ENCODE measurements at regions not wholly inside any gene's neighbourhood (a gene's known extent, or its start where the extent isn't known, plus 50 kb on each side); places are given as distances from the start of the nearest gene placed in this dataset.

DNA sequence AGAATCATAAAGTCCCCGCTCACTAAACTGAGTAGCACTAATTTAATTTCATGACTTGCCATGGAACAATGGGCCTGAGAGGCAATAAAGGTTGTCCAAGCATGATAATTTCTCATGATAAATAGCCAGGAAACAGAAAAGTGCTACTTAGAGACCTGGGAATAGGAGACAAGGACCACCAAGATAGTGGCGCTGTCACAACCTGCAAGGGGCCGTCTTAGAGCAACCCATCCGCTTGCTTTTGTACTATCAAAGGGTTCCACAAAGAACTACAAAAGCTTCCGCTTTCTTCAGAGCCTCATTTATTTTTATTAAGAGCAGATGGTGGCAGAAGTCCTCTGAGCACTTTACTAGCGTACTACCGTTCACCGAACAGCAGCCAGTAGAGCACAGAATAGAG lies 421.7 kb upstream of the GRM7 start:
- Histone ChIP-seq H3K9ac (ENCODE audit: low read length) (no peak overlapping the region), H3K4me1 (ENCODE audit: insufficient read depth, low read length) (no peaks in the 10 kb centered on the region), H4K20me1 (ENCODE audit: insufficient read depth, low read length) (no peaks in the 10 kb centered on the region), H3K27ac (ENCODE audit: low read depth, low read length) (no peak overlapping the region), H3K4me3 (ENCODE audit: insufficient read depth, low read depth, low read length) (no peak overlapping the region), H3K4me2 (ENCODE audit: low read length) (no peak overlapping the region), H3K79me2 (ENCODE audit: insufficient read depth, low read length) (no peaks in the 10 kb centered on the region), H3K9me3 (ENCODE audit: insufficient read depth, low read depth, low read length) (peaks cover 2% of the 10 kb centered on the region), H3K36me3 (ENCODE audit: insufficient read depth, low read length) (no peaks in the 10 kb centered on the region), H2AFZ (ENCODE audit: low read depth, low read length) (no peak overlapping the region), H3K27me3 (ENCODE audit: insufficient read depth, low read length) (no peaks in the 10 kb centered on the region)
- no peak for DNase-seq (ENCODE audit: low read depth)
- no peak overlapping the region for H3K27ac Mint-ChIP-seq (ENCODE audit: unreplicated experiment)
- no peak for FAIRE-seq
- H3K36me3 Mint-ChIP-seq (ENCODE audit: low read depth, unreplicated experiment): no peaks in the 10 kb centered on the region
- no peaks in the 10 kb centered on the region for H3K27me3 Mint-ChIP-seq (ENCODE audit: low read depth, unreplicated experiment)
- no peak overlapping the region for H3K4me3 Mint-ChIP-seq (ENCODE audit: unreplicated experiment)
- no peak for TF ChIP-seq EZH2 (IDR thresholded peaks at IDR 0.05; ENCODE audit: insufficient read depth, low read length)
- TF ChIP-seq, protein P1, sequence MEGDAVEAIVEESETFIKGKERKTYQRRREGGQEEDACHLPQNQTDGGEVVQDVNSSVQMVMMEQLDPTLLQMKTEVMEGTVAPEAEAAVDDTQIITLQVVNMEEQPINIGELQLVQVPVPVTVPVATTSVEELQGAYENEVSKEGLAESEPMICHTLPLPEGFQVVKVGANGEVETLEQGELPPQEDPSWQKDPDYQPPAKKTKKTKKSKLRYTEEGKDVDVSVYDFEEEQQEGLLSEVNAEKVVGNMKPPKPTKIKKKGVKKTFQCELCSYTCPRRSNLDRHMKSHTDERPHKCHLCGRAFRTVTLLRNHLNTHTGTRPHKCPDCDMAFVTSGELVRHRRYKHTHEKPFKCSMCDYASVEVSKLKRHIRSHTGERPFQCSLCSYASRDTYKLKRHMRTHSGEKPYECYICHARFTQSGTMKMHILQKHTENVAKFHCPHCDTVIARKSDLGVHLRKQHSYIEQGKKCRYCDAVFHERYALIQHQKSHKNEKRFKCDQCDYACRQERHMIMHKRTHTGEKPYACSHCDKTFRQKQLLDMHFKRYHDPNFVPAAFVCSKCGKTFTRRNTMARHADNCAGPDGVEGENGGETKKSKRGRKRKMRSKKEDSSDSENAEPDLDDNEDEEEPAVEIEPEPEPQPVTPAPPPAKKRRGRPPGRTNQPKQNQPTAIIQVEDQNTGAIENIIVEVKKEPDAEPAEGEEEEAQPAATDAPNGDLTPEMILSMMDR (IDR thresholded peaks at IDR 0.05; ENCODE audit: insufficient read depth, low read depth, low read length): no peak
- H3K9me3 Mint-ChIP-seq (ENCODE audit: unreplicated experiment): peaks cover 3% of the 10 kb centered on the region
- peaks cover 5% of the 10 kb centered on the region for H3K4me1 Mint-ChIP-seq (ENCODE audit: low read depth, unreplicated experiment)

DNA sequence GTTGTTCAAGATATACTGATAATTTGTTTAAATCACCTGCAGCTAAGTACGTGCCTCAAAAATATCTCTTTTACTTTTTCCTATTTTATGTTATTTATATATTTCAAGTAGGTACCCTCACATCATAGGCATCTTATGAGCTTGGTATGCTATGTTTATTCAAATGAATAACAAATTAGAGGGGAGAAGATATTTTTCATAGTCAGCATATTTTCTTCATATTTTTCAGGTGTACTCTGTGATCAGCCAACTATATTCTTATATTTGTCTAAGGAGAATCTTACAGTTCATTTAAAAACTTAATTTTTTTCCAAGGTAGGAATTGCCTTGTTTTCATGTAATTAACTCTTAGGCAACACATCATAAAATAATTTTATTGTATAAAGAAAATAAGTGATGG lies 421.1 kb upstream of the GRM7 start:
- H2AFZ ChIP-seq (ENCODE audit: low read depth, low read length): no peak overlapping the region
- no peaks in the 10 kb centered on the region for H3K27me3 ChIP-seq (ENCODE audit: insufficient read depth, low read length)
- TF ChIP-seq, protein P1 (IDR thresholded peaks at IDR 0.05; ENCODE audit: insufficient read depth, low read depth, low read length): no peak
- TF ChIP-seq EZH2 (IDR thresholded peaks at IDR 0.05; ENCODE audit: insufficient read depth, low read length): no peak
- H3K27ac Mint-ChIP-seq (ENCODE audit: unreplicated experiment): no peak overlapping the region
- no peaks in the 10 kb centered on the region for H3K36me3 Mint-ChIP-seq (ENCODE audit: low read depth, unreplicated experiment)
- no peaks in the 10 kb centered on the region for H3K79me2 ChIP-seq (ENCODE audit: insufficient read depth, low read length)
- FAIRE-seq (no peak), DNase-seq (ENCODE audit: low read depth) (no peak)
- H3K9me3 Mint-ChIP-seq (ENCODE audit: unreplicated experiment): peaks cover 3% of the 10 kb centered on the region
- no peak overlapping the region for H3K4me3 Mint-ChIP-seq (ENCODE audit: unreplicated experiment)
- H3K36me3 ChIP-seq (ENCODE audit: insufficient read depth, low read length): no peaks in the 10 kb centered on the region
- no peak overlapping the region for H3K4me2 ChIP-seq (ENCODE audit: low read length)
- H3K27me3 Mint-ChIP-seq (ENCODE audit: low read depth, unreplicated experiment): no peaks in the 10 kb centered on the region
- H3K4me3 ChIP-seq (ENCODE audit: insufficient read depth, low read depth, low read length): no peak overlapping the region
- H3K9ac ChIP-seq (ENCODE audit: low read length): no peak overlapping the region
- H3K4me1 Mint-ChIP-seq (ENCODE audit: low read depth, unreplicated experiment): peaks cover 11% of the 10 kb centered on the region
- no peaks in the 10 kb centered on the region for H4K20me1 ChIP-seq (ENCODE audit: insufficient read depth, low read length)
- no peak overlapping the region for H3K27ac ChIP-seq (ENCODE audit: low read depth, low read length)
- H3K9me3 ChIP-seq (ENCODE audit: insufficient read depth, low read depth, low read length): no peaks in the 10 kb centered on the region
- no peaks in the 10 kb centered on the region for H3K4me1 ChIP-seq (ENCODE audit: insufficient read depth, low read length)

DNA sequence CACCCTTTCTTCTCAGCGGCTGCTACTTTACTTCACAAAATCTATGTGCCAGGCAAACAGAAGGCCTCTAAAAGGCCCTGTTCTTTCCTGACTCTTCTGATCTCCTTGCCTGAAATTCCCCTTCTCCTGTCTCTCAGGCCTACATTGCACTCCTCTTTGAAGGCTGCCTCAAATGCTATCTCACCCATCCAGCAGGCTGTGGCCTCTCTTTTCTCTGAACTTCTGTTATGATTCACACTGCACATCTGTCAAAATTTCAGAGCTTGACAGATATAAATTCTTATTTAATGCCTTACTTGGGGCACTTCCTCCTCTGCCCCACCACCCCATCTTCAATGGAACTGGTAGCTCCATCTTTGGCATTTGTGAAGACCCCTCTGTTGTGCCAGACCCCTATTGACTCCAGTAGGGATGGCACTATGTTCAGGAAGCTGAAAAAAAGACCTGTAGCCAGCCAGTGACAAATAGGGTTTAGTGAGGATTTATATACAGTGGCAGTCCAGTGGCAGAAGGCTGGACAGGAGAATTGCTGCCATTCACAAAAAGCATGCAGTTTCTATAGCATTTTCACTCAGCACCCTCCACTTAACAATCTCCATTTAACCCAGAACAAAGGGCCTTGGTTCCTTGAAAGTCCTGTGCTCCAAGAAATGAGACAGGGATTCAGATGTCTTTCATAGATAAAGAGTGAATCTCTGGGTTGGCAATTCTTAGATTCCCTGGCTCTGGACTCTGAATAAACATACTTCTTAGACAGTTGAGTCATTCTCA lies 415.8 kb upstream of the GRM7 start:
- Mint-ChIP-seq H3K27ac (ENCODE audit: unreplicated experiment) (no peak overlapping the region), H3K27me3 (ENCODE audit: low read depth, unreplicated experiment) (no peaks in the 10 kb centered on the region), H3K4me1 (ENCODE audit: low read depth, unreplicated experiment) (peaks cover 18% of the 10 kb centered on the region), H3K36me3 (ENCODE audit: low read depth, unreplicated experiment) (no peaks in the 10 kb centered on the region), H3K4me3 (ENCODE audit: unreplicated experiment) (no peak overlapping the region), H3K9me3 (ENCODE audit: unreplicated experiment) (peaks cover 3% of the 10 kb centered on the region)
- no peak overlapping the region for H3K9ac ChIP-seq (ENCODE audit: low read length)
- H3K4me1 ChIP-seq (ENCODE audit: insufficient read depth, low read length): no peaks in the 10 kb centered on the region
- TF ChIP-seq, protein P1 (IDR thresholded peaks at IDR 0.05; ENCODE audit: insufficient read depth, low read depth, low read length): no peak
- no peak for TF ChIP-seq EZH2 (IDR thresholded peaks at IDR 0.05; ENCODE audit: insufficient read depth, low read length)
- H3K79me2 ChIP-seq (ENCODE audit: insufficient read depth, low read length): no peaks in the 10 kb centered on the region
- no peak overlapping the region for H2AFZ ChIP-seq (ENCODE audit: low read depth, low read length)
- H4K20me1 ChIP-seq (ENCODE audit: insufficient read depth, low read length): no peaks in the 10 kb centered on the region
- H3K9me3 ChIP-seq (ENCODE audit: insufficient read depth, low read depth, low read length): no peaks in the 10 kb centered on the region
- H3K4me3 ChIP-seq (ENCODE audit: insufficient read depth, low read depth, low read length): no peak overlapping the region
- H3K36me3 ChIP-seq (ENCODE audit: insufficient read depth, low read length): no peaks in the 10 kb centered on the region
- DNase-seq (ENCODE audit: low read depth) (no peak), FAIRE-seq (no peak)
- no peak overlapping the region for H3K27ac ChIP-seq (ENCODE audit: low read depth, low read length)
- H3K4me2 ChIP-seq (ENCODE audit: low read length): no peak overlapping the region
- no peaks in the 10 kb centered on the region for H3K27me3 ChIP-seq (ENCODE audit: insufficient read depth, low read length)
